HPDE6-E6E7 (cell line): ENCODE measurements at regions not wholly inside any gene's neighbourhood (a gene's known extent, or its start where the extent isn't known, plus 50 kb on each side); places are given as distances from the start of the nearest gene placed in this dataset.

ENCODE experiments used
- DNase-seq: peaks from one replicate; pipeline ENCODE4 v3.0.0; 2011; ENCODE audit warnings: missing footprints; ENCODE audit errors: extremely low spot score

DNA sequence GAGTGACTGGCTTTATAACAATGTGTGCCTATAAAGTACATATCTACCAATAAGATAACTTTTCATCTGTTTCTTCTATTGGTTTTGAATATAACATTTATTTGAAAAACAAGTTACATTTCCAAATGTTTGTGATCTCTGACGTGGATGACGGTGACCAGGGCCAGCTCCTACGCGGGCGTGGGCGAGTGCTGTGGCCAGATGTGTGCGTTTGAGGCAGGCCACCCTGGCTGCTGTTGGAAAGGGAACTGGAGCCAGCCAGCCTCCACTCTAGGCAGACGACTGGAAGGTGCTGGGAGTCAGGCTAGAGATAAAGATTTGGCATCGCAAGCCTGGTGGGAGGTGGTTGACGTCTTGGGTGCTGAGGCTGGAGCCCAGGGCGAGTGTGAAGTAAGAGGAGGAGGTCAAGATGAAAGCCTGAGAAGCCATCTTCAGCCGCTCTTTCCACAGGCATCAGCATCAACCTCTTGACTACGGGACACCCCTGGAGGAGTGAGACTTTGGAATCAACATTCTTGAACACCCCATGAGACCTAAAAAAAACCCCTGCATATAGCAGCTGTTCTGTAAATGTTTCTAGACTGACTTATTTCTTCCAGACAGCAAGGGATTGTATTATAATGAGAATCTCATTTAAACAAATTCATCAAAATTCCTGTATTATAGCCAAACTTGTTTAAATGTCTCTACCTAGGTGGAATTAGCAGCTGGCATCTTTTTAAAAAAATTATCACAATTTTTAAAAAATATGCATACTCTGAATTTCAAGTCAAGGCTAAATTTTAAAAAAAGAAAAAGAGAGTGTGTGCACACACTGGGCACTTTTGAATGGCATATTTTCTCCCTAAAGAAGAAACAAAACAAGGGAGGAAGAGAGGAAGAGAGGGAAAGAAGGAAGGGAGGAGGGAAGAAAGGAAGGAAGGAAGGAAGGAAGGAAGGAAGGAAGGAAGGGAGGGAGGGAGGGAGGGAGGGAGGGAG is 112.5 kb upstream of the SLC44A3 start:
- DNase-seq: no peak

DNA sequence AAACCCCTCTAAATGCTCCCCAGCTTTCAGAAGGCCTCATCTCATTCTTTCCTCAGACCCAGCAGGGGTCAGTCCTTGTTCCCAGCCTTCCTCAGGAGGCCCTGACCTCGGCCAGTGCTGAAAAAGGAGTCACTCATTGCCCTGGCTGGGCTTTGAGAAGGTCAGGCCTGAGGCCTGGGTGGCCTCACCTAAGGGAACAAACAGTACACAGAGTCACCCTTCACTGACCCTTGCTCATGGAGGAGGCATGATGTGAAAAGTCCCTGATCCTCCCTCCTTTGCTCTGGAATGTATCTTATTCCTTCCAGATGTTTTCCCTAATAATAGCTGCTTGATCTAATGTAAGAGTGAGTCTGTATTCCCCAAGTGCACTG is 117.7 kb upstream of the SLC44A3 start:
- DNase-seq: no peak

DNA sequence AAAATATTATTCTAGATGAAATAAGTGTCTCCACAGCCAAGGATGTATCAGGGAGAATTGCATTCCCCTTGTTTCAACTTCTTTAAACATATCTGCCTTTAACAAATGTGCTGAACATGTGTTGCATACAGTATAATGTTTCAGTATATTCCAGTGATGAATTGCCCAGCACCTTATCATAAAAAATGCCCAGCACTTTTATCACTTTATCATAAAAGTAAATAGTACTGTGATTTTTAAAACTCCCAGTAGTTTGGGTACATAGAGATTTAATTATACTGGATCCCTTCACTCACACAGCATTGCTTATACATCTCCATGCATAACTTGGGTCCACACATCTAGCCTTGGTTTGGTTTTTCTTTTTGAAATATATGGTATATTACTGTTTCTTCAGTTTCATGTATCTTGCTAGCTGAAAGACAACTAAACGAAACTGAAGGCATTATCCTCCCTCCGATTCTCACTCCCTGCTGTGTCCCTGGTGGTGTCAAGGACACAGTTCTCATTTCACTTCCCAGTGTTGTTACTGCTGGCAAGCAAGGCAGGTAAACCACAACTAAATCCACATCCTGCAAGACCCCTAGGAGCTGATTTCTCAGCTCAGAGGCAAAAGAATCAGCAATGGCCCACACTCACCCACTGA is 118.2 kb upstream of the SLC44A3 start:
- DNase-seq: no peak

DNA sequence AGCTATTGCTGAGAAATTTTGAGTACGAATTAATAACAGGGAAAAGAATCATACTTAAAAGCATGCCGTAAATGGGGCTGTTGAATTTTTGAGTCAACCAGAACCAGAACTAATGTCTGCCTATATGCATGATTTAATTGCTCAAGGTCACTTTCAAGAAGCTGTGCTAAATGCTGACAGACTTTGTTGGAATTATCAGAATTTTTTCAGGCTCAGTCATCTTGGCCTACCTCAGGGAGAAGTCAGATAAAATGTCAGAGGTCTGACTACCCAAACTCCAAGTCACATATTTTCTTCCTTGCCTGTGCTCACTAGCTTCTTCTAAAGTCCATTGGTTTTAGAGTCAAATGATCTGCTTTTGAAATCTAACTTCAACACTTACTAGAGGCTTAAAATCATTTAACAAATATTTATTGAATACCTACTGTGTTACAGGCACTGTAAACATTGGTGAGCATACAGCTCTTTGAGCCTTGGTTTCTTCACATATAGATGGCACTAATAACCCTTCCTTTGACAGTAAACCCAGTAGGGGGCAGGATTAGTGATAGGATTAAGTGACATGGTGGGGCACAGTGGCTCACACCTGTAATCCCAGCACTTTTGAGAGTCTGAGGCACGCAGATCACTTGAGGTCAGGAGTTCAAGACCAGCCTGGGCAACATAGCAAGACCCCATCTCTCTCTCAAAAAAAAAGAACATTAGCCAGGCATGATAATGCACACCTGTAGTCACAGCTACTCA is 121.2 kb upstream of the SLC44A3 start:
- no peak for DNase-seq

DNA sequence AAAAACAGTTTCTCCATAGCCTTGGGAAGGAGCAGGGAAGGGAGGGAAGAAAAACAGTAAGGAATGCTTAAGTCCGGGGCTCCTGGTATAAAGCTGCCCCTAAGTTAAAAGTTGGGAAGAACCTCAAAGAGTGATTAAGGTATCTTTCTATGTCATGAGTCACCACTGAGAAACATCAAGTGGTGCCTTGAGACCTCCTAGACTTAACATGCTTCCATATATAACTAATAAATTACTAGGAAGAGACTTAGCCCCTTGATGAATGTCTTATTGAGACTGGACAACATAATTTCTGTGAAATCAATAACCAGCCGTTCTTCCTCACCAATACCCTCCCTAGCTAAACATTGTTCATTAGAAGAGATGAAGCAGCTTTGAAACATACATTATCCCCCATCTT is 121.8 kb upstream of the SLC44A3 start:
- DNase-seq: no peak

DNA sequence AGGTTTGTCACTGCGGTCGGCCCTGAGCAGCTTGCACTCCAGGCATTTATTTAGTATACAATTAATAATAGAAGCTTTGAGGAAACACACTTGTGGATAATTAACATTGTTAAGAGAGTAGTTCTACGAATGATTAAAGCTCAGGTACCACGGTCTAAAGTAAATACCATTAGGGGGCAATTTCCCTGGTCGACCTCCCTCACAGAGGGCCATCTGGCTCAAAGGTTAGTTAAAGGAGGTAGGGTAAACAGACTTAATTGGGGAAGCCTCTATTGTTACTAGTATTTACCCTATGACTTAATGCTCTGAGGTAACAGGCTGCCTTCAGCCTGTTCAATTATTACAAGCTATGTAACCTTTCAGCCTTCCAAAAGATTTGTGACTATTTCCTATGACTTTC is 122.3 kb upstream of the SLC44A3 start:
- no peak for DNase-seq

DNA sequence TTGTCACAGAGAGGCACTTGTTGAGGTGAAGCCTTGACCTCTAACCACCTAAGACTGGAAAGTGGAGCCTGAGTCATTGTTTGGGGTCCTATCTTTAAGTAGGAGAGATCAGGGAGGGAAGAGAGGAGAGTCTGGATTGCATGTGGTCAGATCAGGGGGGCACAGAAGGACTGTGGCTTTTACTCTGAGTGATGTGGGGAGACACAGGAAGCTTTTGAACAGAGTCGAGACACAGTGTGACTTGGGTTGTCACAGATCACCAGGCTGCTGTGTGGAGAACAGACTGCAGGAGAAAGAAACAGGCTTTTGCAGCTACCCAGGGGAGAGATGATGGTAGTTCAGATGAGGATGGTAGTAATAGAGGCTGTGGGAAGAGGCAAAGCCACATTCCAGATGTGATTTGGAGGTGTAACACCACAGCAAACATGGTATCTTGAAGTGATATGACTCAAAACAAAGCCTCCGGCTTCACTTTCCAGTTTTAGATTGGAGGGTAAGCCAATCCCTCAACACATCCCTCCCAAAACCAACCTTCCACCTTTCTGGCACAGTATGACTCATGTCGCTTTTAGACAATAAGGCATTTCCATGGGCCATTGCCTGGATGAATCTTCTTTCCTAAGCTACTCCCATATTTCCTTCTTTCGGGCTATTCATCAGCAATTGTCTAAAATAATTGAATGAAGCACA is 125.8 kb upstream of the SLC44A3 start:
- DNase-seq: no peak

DNA sequence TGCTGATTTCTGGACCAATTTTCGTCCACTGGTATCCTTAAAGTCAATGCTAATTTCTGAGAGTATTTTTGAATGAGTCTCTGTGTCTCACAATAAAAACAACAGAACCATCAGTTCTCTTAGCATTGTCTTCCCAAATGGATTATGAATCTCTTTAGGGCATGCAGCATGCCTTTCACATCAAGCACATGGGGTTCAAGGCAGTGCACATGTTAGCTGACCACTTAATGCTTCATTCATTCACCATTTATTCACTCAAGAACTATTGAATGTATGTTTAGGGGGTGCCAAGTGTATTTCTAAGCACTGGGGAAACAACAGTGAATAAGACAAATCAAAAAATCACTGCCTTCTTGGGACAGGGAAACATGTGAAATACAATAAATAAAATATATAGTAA is 126.7 kb upstream of the SLC44A3 start:
- DNase-seq: no peak

DNA sequence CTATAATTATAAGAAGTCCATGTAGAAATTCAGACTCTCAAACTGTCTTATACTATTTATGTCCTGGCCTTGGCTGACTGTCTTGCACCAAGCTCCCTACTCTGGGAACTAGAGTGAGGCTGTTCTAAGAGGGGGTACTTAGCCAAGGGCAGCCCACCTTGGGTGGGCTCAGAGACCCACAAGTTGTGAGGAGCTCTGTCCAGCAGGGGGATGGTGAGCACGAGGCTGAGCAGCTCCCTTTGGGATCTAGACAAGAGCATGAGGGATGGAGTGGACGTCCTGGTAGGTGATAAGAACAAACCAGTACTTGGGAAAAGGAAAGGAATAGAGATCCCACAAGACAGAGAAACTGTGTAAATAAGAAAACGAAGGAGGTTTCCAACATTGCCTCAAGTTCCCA is 127.1 kb upstream of the SLC44A3 start:
- DNase-seq: no peak

DNA sequence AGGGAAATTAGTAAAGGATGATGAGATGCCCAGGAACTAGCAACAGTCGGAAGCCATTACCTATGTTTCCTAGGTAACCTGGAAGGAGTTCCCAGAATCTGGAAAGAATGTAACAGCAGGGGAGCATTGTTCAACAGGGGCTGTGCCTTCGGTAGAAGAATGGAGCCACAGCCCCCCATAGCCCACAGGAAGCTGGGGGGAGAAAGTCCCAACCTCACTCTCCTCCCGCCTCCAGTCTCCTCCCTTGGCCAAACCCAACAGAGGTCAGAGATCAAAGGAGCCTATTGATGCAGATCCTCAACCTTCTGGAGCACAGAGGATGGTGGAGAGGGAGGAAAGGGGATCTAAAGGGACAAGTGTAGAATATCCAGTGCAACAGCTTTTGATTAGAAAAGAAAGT is 131.5 kb upstream of the SLC44A3 start:
- no peak for DNase-seq

DNA sequence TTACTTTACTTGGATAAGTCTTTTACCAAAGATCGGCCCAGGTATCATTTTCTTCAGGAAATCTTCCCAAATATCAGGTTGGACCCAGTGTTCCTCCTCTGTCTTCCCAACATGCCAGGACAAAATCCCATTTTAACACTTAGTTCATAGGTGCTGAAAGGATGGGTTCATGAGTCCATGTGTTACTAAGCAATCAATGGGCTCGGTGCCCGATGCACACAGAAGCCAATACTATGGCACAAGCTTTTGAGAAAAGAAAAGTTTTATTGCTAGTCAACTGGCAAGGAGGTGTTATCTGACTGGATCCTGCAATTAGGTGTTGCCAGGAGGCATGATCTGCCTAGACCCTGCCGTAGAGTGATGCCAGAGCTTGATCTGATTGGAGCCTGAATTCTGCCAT is 133.3 kb upstream of the SLC44A3 start:
- no peak for DNase-seq

DNA sequence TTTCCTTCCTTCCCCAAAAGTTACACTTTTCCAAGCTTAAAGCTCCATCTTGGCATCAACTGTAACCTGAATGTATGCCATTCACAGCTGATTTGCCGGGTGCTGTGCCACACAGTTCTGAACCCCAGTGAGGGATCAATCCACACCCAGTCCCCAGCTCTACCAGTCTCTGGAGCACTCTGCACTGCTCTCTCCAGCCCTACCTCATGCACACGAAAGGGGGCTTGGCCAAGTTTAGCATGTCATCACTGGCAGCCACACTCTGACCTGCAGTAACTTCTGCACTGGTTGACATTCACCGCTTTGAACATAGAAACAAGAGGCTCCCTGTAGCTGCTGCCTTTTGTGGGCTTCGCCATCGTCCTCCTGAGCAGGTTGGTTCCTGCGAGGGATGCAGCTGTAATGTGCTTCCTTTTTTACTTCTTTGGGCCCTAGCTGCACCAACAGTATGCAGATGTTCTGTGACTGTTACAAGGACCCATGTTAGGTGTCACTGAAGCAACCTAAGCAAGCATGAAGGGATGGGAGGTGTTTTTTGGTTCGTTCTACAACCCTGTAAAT is 135.4 kb upstream of the SLC44A3 start:
- no peak for DNase-seq

DNA sequence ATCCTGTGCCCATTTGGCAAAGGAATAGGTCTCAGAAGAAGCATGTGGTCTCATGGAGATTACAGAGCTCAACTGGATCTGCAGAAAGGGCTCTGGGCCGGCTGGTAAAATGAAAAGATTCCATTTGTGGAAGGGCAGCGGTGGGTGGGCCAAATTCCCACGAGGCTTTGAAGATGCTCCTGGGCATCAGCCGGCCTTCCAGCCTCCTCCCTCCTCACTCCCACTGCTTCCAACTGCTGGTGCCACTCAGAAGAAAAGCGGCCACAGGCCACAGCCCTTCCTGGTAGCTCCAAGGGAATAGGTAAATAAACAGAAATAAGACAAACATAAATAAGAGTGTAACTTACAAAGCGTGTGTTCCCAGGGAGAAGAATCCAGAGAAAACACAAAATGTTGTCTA is 136.3 kb upstream of the SLC44A3 start:
- DNase-seq: no peak

DNA sequence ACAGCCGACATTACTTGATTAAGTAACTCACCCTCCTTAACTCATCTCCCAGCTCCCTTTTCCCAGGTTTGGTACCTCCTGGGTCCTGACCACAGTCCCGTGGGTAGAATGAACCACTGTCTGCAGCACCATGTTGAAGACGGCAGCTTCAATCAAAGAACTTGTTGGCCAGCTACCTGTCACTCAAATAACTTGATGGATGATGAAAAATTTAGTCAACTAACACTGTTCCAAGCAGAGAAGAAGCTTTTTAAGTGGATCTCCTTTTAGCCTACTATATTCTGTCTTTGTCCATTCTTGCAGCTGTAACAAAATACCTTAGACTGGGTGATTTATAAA is 138.4 kb upstream of the F3 start:
- no peak for DNase-seq

DNA sequence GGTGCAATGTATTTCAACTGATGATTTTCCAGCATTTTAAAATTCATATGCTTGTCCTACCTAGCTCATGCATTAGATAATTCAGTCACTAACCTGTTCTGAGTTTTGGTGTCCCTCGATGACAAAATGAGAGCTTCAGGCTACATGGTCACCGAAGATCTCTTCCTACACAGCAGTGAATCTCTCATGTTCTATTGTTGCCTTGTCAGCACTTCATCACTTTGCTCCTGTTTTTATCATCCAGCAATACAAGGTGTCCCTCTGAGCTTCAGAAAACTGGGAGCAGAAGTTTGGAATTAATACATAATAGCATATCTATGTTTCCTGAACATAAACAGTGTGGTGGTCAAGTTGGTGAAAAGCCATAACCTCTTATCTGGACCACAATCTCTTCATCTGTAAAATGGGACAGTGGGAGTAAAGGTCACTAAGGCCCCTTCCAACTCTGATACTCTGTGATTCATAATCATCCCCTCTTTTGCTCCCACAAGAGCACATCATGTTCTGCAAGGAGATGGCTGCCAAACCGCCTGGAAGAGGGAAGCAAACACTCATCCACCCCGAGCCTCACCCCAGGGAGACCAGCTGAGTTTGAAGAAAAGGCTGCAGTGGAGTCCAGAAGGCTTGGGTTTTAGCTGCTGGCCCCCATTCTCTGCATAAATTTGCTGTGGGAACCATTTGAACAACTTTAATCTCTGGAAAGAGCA is 137.9 kb upstream of the F3 start:
- no peak for DNase-seq

DNA sequence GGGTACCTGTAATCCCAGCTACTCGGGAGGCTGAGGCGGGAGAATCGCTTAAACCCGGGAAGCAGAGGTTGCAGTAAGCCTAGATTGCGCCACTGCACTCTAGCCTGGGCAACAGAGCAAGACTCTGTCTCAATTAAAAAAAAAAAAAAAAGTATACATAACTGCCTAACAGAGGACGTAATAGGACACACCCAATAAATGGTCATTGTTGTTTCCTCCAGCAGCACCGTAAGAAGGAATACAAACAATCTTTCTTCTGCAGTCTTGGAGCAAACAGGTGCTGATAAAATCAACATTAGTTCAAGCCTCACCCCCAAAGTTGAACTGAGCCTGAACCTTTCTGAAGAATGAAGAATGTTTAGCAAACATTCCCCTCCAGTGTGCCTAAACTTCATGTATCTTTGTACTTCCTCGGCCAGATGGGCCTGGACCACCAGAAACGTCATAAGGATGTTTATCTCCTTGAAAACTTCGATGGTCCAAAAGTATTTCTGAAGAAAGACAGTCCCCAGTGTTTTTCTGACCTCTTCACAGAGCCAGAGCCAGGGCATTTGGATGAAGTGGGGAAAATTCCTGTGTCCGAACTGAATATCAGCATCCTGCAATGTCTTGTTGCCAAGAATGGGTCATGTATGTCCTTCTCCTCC is 136.8 kb upstream of the F3 start:
- DNase-seq: no peak

DNA sequence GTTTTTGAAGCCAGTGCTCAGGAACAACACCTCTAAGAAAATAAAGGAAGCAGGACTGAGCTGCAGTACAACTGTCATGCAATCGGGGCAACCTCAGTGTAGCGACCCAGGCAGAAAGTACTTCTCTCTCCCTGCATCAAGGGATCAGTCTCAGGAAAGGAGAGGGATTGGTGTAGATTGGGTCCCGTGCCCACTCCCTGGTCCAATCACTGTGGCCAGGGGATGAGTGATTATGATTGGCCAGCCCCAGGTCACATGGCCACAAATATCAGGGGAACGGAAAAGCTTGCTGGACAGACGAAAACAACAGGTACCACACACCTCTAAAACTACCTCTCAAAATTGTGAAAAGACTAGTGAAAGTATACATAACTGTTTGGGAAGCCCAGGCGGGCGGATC is 136.2 kb upstream of the F3 start:
- no peak for DNase-seq

DNA sequence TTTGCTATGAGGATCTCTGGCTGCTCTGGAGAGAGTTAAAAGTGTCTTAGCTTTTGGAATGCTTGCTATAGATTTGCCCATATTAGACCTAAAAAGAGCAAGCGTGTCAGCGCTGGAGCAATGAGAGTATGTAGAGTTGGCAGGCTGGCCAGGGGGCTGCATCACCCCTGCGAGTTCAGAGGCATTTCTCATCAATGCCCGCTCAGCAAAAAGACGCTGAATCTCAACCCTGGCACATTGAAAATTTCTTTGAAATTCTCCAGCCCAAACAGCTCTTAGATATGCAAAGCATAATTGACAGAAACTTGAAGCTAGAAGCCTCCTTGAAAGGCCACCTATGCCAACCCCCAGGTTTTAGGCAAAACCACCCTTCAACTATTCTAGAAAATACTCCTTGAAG is 135.5 kb upstream of the F3 start:
- DNase-seq: no peak

DNA sequence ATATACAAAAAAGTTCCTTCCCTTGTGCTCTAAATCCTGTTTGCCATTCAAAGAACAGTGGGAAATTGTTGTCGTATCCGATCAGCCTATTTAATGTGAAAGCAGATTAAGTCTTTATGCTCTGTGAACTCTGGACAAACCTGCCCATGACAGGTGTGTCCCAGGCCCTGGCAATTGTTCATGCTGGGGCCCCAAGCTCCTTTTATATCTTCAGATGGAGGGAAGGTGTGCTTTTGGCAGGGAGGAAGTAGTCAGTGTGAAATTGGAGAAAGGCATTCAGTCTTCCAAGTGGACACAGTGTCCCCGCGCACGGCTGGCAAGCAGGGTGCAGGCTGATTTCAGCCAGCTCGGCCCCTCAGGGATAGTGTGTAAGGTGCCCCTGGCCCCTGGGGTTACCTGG is 135.1 kb upstream of the F3 start:
- DNase-seq: no peak

DNA sequence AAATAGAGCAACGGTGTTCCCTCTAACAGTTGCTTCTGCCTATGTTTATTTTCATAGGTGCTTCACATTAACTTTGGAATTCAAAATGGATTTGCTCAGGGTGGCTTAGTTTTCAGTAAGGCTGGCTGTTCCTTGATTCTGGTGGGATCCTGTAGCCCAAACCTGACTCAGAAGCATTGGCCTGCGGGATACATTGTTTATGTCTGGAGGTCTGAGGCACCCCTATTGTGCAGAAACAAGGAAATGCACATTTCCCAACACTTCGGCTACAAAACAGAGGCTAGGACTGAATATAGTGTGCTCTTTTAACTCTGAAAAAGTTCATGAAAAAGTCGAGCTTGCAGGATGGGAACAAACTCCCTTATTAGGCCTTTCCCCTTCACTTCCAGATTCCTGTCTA is 133.8 kb upstream of the F3 start:
- DNase-seq: no peak

DNA sequence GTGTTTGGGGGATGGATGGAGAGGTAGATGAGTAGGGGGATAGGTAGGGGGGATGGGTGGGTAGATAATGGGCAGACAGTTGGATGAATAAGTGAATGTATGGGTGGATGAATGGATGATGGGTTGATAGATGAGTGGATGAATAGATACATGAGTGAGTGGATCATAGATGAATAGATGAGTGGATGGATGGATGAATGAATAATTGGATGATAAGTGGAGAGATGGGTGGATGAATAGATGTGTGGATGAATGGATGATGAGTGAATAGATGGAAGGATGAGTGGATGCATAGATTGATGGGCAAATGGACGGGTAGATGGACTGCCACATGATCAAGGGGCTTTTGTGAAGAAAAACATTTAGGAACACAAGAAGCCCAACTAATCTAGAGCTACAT is 133.3 kb upstream of the F3 start:
- DNase-seq: no peak
